Loucy (cell line): ENCODE measurements at regions not wholly inside any gene's neighbourhood (a gene's known extent, or its start where the extent isn't known, plus 50 kb on each side); places are given as distances from the start of the nearest gene placed in this dataset.

Experiments used
- H2AFZ ChIP-seq: fragments of 200-600 bp; sonication (generic); 2 replicates; pipeline ENCODE4 v1.6.0; 2016; ENCODE audit warnings: antibody characterized with exemption, mild to moderate bottlenecking, low read length, moderate library complexity
- H3F3A ChIP-seq: fragments of 200-600 bp; 2 replicates; pipeline ENCODE4 v1.6.0; 2016; ENCODE audit warnings: antibody characterized with exemption, low read depth, mild to moderate bottlenecking
- H3K27me3 ChIP-seq: fragments of 200-600 bp; sonication (generic); 2 replicates; pipeline ENCODE4 v1.6.1; 2014; ENCODE audit warnings: low read length, mild to moderate bottlenecking; ENCODE audit not compliant: insufficient read depth, poor library complexity, severe bottlenecking
- H3K36me3 ChIP-seq: fragments of 200-600 bp; sonication (generic); 2 replicates; pipeline ENCODE4 v1.6.1; 2016; ENCODE audit warnings: low read length; ENCODE audit not compliant: insufficient read depth
- H3K4me1 ChIP-seq: fragments of 200-600 bp; sonication (generic); 2 replicates; pipeline ENCODE4 v1.5.1; 2014; ENCODE audit warnings: low read length, mild to moderate bottlenecking; ENCODE audit not compliant: insufficient read depth, poor library complexity, severe bottlenecking
- H3K4me2 ChIP-seq: fragments of 200-600 bp; sonication (generic); 2 replicates; pipeline ENCODE4 v1.6.0; 2014; ENCODE audit warnings: antibody characterized with exemption, low read length, low read depth, mild to moderate bottlenecking; ENCODE audit not compliant: poor library complexity, severe bottlenecking
- H3K4me3 ChIP-seq: fragments of 200-600 bp; sonication (generic); 2 replicates; pipeline ENCODE4 v1.5.1; 2014; ENCODE audit warnings: low read length, mild to moderate bottlenecking, mixed read lengths; ENCODE audit not compliant: poor library complexity, severe bottlenecking
- H3K79me2 ChIP-seq: fragments of 200-600 bp; sonication (generic); 2 replicates; pipeline ENCODE4 v1.6.1; 2014; ENCODE audit warnings: low read length; ENCODE audit not compliant: insufficient read depth
- H3K9ac ChIP-seq: fragments of 200-600 bp; sonication (generic); 2 replicates; pipeline ENCODE4 v1.6.0; 2014; ENCODE audit warnings: mild to moderate bottlenecking, low read depth, low read length, moderate library complexity; ENCODE audit not compliant: poor library complexity, severe bottlenecking
- H3K9me2 ChIP-seq: fragments of 200-600 bp; sonication (generic); replicated peaks from 2 replicates; pipeline ENCODE4 v1.6.1; 2016; ENCODE audit warnings: low read depth, low read length, mixed read lengths
- H3K9me3 ChIP-seq: fragments of 200-600 bp; sonication (generic); 2 replicates; pipeline ENCODE4 v1.6.1; 2014; ENCODE audit warnings: mild to moderate bottlenecking, antibody characterized with exemption, low read length, low read depth; ENCODE audit not compliant: insufficient read depth
- H4K20me1 ChIP-seq: fragments of 200-600 bp; sonication (generic); 2 replicates; pipeline ENCODE4 v1.6.0; 2014; ENCODE audit warnings: antibody characterized with exemption, low read length, mild to moderate bottlenecking; ENCODE audit not compliant: insufficient read depth, poor library complexity, severe bottlenecking
- CTCF ChIP-seq: fragments of 200-600 bp; sonication (generic); conservative IDR thresholded peaks from 2 replicates; pipeline ENCODE4 v1.5.1; 2014; ENCODE audit warnings: mild to moderate bottlenecking, antibody characterized with exemption, low read length
- EZH2phosphoT487 ChIP-seq: fragments of 200-600 bp; IDR thresholded peaks from 2 replicates; pipeline ENCODE4 v1.6.1; 2018; ENCODE audit warnings: antibody characterized with exemption, mild to moderate bottlenecking, moderate library complexity, borderline replicate concordance

- TF ChIP-seq CTCF, result no peak
- TF ChIP-seq EZH2phosphoT487, result no peak
- H3K9me3 ChIP-seq, result no peaks in the 10 kb centered on the region
- H3K4me3 ChIP-seq, result no peak overlapping the region
- H3K79me2 ChIP-seq, result no peaks in the 10 kb centered on the region
- H3K9ac ChIP-seq, result no peak overlapping the region
- no peak overlapping the region for H3K4me2 ChIP-seq
- H3K9me2 ChIP-seq, result no peaks in the 10 kb centered on the region
- no peaks in the 10 kb centered on the region for H3K27me3 ChIP-seq
- H3K36me3 ChIP-seq, result no peaks in the 10 kb centered on the region
- H4K20me1 ChIP-seq, result no peaks in the 10 kb centered on the region
- no peaks in the 10 kb centered on the region for H3F3A ChIP-seq
- H3K4me1 ChIP-seq, result no peaks in the 10 kb centered on the region
- H2AFZ ChIP-seq, result no peak overlapping the region
Measured at GRCh38 chr5:98106116-98107031, 667.1 kb upstream of the RGMB start.

- no peaks in the 10 kb centered on the region for H3K79me2 ChIP-seq
Measured at GRCh38 chr5:98108497-98108896, 665.0 kb upstream of the RGMB start.

DNA sequence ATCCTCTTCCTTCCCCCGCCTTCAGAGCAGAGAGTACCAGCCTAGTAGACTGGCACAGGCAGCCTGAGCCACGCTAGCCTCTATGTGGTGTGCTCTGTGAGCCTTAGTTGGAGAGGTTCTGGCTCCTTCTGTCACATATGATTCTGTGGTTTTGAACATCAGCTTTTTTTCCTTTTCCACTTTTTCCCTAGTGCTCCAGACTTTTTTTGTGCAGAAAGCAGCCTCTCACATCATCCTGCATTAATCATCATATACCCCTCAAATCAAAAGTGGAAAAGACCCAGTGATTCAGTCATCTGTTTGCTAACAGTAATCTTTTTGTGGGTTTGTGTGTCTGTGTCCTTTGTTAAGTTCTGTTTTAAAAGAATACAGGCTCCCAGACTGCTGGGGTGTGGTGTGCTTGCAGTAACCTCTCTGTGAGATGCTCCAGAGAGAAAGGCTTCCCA is 663.9 kb upstream of the RGMB start:
- Histone ChIP-seq H3K4me3 (no peak overlapping the region), H3K27me3 (no peaks in the 10 kb centered on the region), H3K9ac (no peak overlapping the region), H3F3A (no peaks in the 10 kb centered on the region), H3K79me2 (no peaks in the 10 kb centered on the region), H3K9me2 (no peaks in the 10 kb centered on the region), H3K4me1 (no peaks in the 10 kb centered on the region), H3K36me3 (no peaks in the 10 kb centered on the region), H2AFZ (no peak overlapping the region), H3K9me3 (no peaks in the 10 kb centered on the region; the same call in 1 of the 2 replicates), H3K4me2 (no peak overlapping the region), H4K20me1 (no peaks in the 10 kb centered on the region)
- TF ChIP-seq EZH2phosphoT487, result no peak
- TF ChIP-seq CTCF, result no peak

More at GRCh38 chr5:98108497-98108896, 665.0 kb upstream of the RGMB start:
- no peaks in the 10 kb centered on the region; the same call in 1 of the 2 replicates for H3K9me3 ChIP-seq
- no peaks in the 10 kb centered on the region for H3K27me3 ChIP-seq
- H2AFZ ChIP-seq, result no peak overlapping the region
- H4K20me1 ChIP-seq, result no peaks in the 10 kb centered on the region
- TF ChIP-seq EZH2phosphoT487 (no peak), CTCF (no peak)
- H3K4me3 ChIP-seq, result no peak overlapping the region
- no peaks in the 10 kb centered on the region for H3K9me2 ChIP-seq
- H3K4me1 ChIP-seq, result no peaks in the 10 kb centered on the region
- no peaks in the 10 kb centered on the region for H3F3A ChIP-seq
- no peak overlapping the region for H3K4me2 ChIP-seq
- no peak overlapping the region for H3K9ac ChIP-seq
- no peaks in the 10 kb centered on the region for H3K36me3 ChIP-seq
